ENCODE measurements at regions not wholly inside any gene's neighbourhood (a gene's known extent, or its start where the extent isn't known, plus 50 kb on each side); places are given as distances from the start of the nearest gene placed in this dataset.
A peak's percentile ranks its signal among the peaks of the same experiment; 100 is the strongest.

DNA sequence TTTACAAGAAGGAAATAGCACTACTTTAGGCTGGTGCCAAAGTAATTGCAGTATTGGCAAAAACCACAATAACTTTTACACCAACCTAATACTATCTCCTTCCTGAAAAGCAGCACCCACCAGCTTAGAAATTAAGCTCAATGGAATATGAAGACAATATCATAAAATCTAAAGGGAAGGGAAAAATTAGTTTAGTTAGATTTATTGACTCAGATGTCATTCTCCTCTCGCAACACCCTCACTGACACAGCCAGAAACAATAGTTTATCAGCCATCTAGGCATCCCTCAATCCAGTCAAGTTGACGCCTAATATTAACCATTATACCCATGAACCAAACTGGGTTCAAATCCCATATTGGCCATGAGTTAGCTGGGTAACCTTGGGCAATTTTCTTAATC, 820.4 kb upstream of the EPHA5 start (continued):
- TF ChIP-seq, protein P1, sequence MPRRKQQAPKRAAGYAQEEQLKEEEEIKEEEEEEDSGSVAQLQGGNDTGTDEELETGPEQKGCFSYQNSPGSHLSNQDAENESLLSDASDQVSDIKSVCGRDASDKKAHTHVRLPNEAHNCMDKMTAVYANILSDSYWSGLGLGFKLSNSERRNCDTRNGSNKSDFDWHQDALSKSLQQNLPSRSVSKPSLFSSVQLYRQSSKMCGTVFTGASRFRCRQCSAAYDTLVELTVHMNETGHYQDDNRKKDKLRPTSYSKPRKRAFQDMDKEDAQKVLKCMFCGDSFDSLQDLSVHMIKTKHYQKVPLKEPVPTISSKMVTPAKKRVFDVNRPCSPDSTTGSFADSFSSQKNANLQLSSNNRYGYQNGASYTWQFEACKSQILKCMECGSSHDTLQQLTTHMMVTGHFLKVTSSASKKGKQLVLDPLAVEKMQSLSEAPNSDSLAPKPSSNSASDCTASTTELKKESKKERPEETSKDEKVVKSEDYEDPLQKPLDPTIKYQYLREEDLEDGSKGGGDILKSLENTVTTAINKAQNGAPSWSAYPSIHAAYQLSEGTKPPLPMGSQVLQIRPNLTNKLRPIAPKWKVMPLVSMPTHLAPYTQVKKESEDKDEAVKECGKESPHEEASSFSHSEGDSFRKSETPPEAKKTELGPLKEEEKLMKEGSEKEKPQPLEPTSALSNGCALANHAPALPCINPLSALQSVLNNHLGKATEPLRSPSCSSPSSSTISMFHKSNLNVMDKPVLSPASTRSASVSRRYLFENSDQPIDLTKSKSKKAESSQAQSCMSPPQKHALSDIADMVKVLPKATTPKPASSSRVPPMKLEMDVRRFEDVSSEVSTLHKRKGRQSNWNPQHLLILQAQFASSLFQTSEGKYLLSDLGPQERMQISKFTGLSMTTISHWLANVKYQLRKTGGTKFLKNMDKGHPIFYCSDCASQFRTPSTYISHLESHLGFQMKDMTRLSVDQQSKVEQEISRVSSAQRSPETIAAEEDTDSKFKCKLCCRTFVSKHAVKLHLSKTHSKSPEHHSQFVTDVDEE (CRISPR knock-in tag; IDR thresholded peaks at IDR 0.05) = no peak

DNA sequence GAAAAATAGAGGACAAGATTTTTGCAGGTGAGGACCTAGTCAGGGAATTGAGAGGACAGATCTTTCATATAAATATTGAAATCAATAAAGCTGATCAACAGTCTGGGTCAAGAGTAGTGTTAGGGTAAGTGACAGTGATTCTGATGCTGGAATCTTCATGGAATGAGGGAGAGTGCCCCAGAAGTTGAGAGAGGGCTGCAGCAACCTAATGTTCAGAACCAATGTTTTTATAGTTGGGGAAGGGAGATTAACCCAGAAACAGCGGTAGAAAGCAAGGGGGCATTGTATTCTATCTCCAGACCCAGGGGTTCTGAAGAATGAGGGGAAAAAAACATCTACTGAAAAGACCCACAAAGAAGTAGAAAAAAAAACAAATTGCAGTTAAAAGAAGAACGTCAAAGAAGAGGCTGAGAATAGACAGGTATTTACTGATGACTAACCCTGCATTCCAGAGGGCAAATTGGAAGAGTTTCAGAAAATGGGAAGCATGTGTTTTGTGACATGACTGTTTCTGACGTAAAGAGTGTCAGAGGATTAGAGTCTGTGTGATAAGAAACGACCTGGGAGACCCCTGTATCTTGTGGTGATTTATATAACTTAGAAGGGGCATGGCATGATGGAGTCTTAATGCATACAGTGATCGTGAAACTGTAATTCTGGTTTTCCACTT, 819.6 kb upstream of the EPHA5 start:
- TF ChIP-seq, protein P2, sequence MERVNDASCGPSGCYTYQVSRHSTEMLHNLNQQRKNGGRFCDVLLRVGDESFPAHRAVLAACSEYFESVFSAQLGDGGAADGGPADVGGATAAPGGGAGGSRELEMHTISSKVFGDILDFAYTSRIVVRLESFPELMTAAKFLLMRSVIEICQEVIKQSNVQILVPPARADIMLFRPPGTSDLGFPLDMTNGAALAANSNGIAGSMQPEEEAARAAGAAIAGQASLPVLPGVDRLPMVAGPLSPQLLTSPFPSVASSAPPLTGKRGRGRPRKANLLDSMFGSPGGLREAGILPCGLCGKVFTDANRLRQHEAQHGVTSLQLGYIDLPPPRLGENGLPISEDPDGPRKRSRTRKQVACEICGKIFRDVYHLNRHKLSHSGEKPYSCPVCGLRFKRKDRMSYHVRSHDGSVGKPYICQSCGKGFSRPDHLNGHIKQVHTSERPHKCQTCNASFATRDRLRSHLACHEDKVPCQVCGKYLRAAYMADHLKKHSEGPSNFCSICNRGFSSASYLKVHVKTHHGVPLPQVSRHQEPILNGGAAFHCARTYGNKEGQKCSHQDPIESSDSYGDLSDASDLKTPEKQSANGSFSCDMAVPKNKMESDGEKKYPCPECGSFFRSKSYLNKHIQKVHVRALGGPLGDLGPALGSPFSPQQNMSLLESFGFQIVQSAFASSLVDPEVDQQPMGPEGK (CRISPR knock-in tag; IDR thresholded peaks at IDR 0.05; ENCODE audit: borderline replicate concordance) = no peak
- TF ChIP-seq TCF4 (CRISPR knock-in tag; IDR thresholded peaks at IDR 0.05; ENCODE audit: borderline replicate concordance) = no peak
- TF ChIP-seq, protein P1 (CRISPR knock-in tag; IDR thresholded peaks at IDR 0.05) = no peak
- no peak for TF ChIP-seq ZNF565 (CRISPR knock-in tag; conservative IDR thresholded peaks at IDR 0.05; ENCODE audit: low read depth)
- TF ChIP-seq CSDC2 (CRISPR knock-in tag; IDR thresholded peaks at IDR 0.05) = no peak
- no peak for TF ChIP-seq ARNTL (CRISPR knock-in tag; IDR thresholded peaks at IDR 0.05; ENCODE audit: borderline replicate concordance, low read depth)
- no peak for TF ChIP-seq TOX (CRISPR knock-in tag; IDR thresholded peaks at IDR 0.05; ENCODE audit: borderline replicate concordance)
- TF ChIP-seq, protein P3, sequence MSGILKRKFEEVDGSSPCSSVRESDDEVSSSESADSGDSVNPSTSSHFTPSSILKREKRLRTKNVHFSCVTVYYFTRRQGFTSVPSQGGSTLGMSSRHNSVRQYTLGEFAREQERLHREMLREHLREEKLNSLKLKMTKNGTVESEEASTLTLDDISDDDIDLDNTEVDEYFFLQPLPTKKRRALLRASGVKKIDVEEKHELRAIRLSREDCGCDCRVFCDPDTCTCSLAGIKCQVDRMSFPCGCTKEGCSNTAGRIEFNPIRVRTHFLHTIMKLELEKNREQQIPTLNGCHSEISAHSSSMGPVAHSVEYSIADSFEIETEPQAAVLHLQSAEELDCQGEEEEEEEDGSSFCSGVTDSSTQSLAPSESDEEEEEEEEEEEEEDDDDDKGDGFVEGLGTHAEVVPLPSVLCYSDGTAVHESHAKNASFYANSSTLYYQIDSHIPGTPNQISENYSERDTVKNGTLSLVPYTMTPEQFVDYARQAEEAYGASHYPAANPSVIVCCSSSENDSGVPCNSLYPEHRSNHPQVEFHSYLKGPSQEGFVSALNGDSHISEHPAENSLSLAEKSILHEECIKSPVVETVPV (CRISPR knock-in tag; IDR thresholded peaks at IDR 0.05) = no peak
- no peak for TF ChIP-seq ZNF8 (CRISPR knock-in tag; IDR thresholded peaks at IDR 0.05)
- TF ChIP-seq ZFP3 (CRISPR knock-in tag; IDR thresholded peaks at IDR 0.05) = no peak
- no peak for TF ChIP-seq PPARA (CRISPR knock-in tag; IDR thresholded peaks at IDR 0.05; ENCODE audit: borderline replicate concordance)
- no peak for TF ChIP-seq ISL1 (CRISPR knock-in tag; IDR thresholded peaks at IDR 0.05)
- no peak for TF ChIP-seq SNAI2 (CRISPR knock-in tag; IDR thresholded peaks at IDR 0.05)
- no peak for TF ChIP-seq OSR1 (CRISPR knock-in tag; IDR thresholded peaks at IDR 0.05)
- no peak for TF ChIP-seq ZC3H10 (CRISPR knock-in tag; IDR thresholded peaks at IDR 0.05)
- no peak for TF ChIP-seq ZFP30 (CRISPR knock-in tag; IDR thresholded peaks at IDR 0.05)
- TF ChIP-seq BACH2 (CRISPR knock-in tag; IDR thresholded peaks at IDR 0.05; ENCODE audit: borderline replicate concordance) = no peak
- ATAC-seq = peak; percentile 41; the same call in 1 of the 3 replicates

DNA sequence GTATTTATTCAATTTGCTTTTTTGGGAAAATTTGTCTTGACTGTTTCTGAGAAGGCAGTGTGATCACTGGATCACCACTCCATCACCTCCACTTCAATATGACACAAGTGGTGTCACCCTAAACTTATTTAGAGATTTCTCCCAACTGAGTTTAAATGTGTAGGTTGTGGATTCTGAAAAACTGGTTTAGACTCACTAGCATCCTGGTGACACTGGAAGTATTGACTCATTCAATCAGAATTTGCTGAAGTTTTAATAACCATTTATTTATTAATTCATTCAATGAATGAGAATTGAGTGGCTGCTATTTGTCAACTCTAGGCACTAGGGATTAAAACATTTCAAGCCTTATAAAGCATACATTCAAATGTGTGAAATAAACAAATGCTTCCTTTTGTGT, 819.1 kb upstream of the EPHA5 start:
- ATAC-seq = no peak
- TF ChIP-seq TOX (CRISPR knock-in tag; IDR thresholded peaks at IDR 0.05; ENCODE audit: borderline replicate concordance) (no peak), ZFP3 (CRISPR knock-in tag; IDR thresholded peaks at IDR 0.05) (no peak), ZFP30 (CRISPR knock-in tag; IDR thresholded peaks at IDR 0.05) (no peak), CSDC2 (CRISPR knock-in tag; IDR thresholded peaks at IDR 0.05) (no peak), OSR1 (CRISPR knock-in tag; IDR thresholded peaks at IDR 0.05) (no peak), ZNF565 (CRISPR knock-in tag; conservative IDR thresholded peaks at IDR 0.05; ENCODE audit: low read depth) (no peak), GLIS3 (CRISPR knock-in tag; IDR thresholded peaks at IDR 0.05) (no peak), ESRRG (CRISPR knock-in tag; IDR thresholded peaks at IDR 0.05) (no peak), PPARA (CRISPR knock-in tag; IDR thresholded peaks at IDR 0.05; ENCODE audit: borderline replicate concordance) (no peak), ZNF70 (CRISPR knock-in tag; IDR thresholded peaks at IDR 0.05) (no peak), ZC3H10 (CRISPR knock-in tag; IDR thresholded peaks at IDR 0.05) (no peak), BACH2 (CRISPR knock-in tag; IDR thresholded peaks at IDR 0.05; ENCODE audit: borderline replicate concordance) (no peak)
- TF ChIP-seq, protein P1 (CRISPR knock-in tag; IDR thresholded peaks at IDR 0.05) = no peak
- TF ChIP-seq, protein P4, sequence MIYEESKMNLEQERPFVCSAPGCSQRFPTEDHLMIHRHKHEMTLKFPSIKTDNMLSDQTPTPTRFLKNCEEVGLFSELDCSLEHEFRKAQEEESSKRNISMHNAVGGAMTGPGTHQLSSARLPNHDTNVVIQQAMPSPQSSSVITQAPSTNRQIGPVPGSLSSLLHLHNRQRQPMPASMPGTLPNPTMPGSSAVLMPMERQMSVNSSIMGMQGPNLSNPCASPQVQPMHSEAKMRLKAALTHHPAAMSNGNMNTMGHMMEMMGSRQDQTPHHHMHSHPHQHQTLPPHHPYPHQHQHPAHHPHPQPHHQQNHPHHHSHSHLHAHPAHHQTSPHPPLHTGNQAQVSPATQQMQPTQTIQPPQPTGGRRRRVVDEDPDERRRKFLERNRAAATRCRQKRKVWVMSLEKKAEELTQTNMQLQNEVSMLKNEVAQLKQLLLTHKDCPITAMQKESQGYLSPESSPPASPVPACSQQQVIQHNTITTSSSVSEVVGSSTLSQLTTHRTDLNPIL (CRISPR knock-in tag; IDR thresholded peaks at IDR 0.05; ENCODE audit: low read depth) = no peak
- TF ChIP-seq, protein P5, sequence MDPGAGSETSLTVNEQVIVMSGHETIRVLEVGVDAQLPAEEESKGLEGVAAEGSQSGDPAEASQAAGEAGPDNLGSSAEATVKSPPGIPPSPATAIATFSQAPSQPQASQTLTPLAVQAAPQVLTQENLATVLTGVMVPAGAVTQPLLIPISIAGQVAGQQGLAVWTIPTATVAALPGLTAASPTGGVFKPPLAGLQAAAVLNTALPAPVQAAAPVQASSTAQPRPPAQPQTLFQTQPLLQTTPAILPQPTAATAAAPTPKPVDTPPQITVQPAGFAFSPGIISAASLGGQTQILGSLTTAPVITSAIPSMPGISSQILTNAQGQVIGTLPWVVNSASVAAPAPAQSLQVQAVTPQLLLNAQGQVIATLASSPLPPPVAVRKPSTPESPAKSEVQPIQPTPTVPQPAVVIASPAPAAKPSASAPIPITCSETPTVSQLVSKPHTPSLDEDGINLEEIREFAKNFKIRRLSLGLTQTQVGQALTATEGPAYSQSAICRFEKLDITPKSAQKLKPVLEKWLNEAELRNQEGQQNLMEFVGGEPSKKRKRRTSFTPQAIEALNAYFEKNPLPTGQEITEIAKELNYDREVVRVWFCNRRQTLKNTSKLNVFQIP (CRISPR knock-in tag; IDR thresholded peaks at IDR 0.05; ENCODE audit: borderline replicate concordance, low read depth) = no peak
